Gastrocnemius medialis (tissue), 4 donors: ENCODE measurements at regions not wholly inside any gene's neighbourhood (a gene's known extent, or its start where the extent isn't known, plus 50 kb on each side); places are given as distances from the start of the nearest gene placed in this dataset.

Source experiments
- ATAC-seq, 2 donors: fragments of 150-250 bp; one replicate each; pipeline ENCODE4 v1.9.1; 2016
- DNase-seq, 2 donors: peaks; one replicate each; pipeline ENCODE4 v3.0.0-alpha.2; 2019
- H3K27ac ChIP-seq, 4 donors: fragments of 200-600 bp; sonication (generic); 1 replicate in 1 of 4; 2 replicates in 3 of 4; pipeline ENCODE4 v1.5.1; 2016 to 2018; ENCODE audit warnings: mild to moderate bottlenecking in 2 of 4, moderate library complexity in 1 of 4
- H3K27me3 ChIP-seq, 3 donors: fragments of 200-600 bp; sonication (generic) in 2 of 3; 1 replicate in 1 of 3; 2 replicates in 2 of 3; pipeline versions ENCODE4 v1.5.1 to v1.6.0; 2016 to 2019; ENCODE audit warnings: mild to moderate bottlenecking in 1 of 3, moderate library complexity in 1 of 3
- H3K36me3 ChIP-seq, 2 donors: fragments of 200-600 bp; sonication (generic) in 1 of 2; one replicate each; pipeline ENCODE4 v1.5.1; 2017 to 2018
- H3K4me1 ChIP-seq, 2 donors: fragments of 200-600 bp; sonication (generic) in 1 of 2; one replicate each; pipeline ENCODE4 v1.5.1; 2016 to 2017; ENCODE audit warnings: mild to moderate bottlenecking in 2 of 2
- H3K4me3 ChIP-seq, 4 donors: fragments of 200-600 bp; sonication (generic) in 3 of 4; 1 replicate in 1 of 4; 2 replicates in 3 of 4; pipeline ENCODE4 v1.5.1; 2016 to 2019; ENCODE audit warnings: mild to moderate bottlenecking in 2 of 4
- H3K9me3 ChIP-seq, 3 donors: fragments of 200-600 bp; sonication (generic) in 2 of 3; 1 replicate in 1 of 3; 2 replicates in 2 of 3; pipeline ENCODE4 v1.5.1; 2016 to 2019
- POLR2A ChIP-seq, 2 donors: fragments of 450-650 bp; IDR thresholded peaks; one replicate each; pipeline ENCODE4 v1.6.1; 2017; ENCODE audit warnings: antibody characterized with exemption in 2 of 2, mild to moderate bottlenecking in 2 of 2, moderate library complexity in 2 of 2
- in situ Hi-C, 4 donors: fragments of 200-750 bp; cut with MboI; loops; one replicate each; pipeline versions ENCODE4 v1.15.0 to v1.8.0; 2017; ENCODE audit warnings: low sequenced_read_pairs in 4 of 4
- intact Hi-C: fragments of 100-400 bp; cut with DNase I; formaldehyde crosslinking; loops from one replicate; pipeline ENCODE4 v1.15.1; 2023; ENCODE audit warnings: low total_unique reads
- TF ChIP-seq, protein P1 (sequence below), 5 experiments: fragments of 450-650 bp in 3 of 5; fragments of 200-600 bp in 2 of 5; sonication (generic) in 2 of 5; IDR thresholded peaks in 4 of 5; conservative IDR thresholded peaks in 1 of 5; 1 replicate in 4 of 5; 2 replicates in 1 of 5; pipeline ENCODE4 v1.5.1; 2016 to 2019; ENCODE audit warnings: antibody characterized with exemption in 5 of 5, mild to moderate bottlenecking in 3 of 5, moderate library complexity in 3 of 5

DNA sequence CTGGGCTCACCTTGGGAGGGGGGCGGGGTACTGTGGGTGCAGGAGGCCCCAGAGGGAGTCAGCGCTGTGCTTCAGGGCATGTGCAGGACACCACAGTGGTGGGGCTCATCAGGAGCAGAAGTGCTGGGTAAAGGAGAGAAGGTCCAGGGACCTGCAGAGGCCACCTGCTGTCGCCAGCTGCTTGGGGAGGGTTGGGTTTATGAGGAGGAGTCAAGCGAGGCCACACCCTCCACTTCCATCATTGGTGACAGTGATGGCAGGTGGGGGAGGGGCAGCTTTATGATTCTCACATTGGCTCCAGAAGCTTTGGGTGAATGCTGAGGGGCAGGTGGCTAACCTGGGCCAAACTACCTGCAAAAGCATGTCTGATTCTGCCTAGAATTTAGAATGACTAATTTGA, 392.6 kb downstream of the HRH4 start:
- no peaks in the 10 kb centered on the region for H3K36me3 ChIP-seq
- H3K4me3 ChIP-seq: no peak overlapping the region
- TF ChIP-seq, protein P1, sequence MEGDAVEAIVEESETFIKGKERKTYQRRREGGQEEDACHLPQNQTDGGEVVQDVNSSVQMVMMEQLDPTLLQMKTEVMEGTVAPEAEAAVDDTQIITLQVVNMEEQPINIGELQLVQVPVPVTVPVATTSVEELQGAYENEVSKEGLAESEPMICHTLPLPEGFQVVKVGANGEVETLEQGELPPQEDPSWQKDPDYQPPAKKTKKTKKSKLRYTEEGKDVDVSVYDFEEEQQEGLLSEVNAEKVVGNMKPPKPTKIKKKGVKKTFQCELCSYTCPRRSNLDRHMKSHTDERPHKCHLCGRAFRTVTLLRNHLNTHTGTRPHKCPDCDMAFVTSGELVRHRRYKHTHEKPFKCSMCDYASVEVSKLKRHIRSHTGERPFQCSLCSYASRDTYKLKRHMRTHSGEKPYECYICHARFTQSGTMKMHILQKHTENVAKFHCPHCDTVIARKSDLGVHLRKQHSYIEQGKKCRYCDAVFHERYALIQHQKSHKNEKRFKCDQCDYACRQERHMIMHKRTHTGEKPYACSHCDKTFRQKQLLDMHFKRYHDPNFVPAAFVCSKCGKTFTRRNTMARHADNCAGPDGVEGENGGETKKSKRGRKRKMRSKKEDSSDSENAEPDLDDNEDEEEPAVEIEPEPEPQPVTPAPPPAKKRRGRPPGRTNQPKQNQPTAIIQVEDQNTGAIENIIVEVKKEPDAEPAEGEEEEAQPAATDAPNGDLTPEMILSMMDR (IDR thresholded peaks at IDR 0.05 in 4 of 5, conservative IDR thresholded peaks at IDR 0.05 in 1 of 5): no peak
- no peak for TF ChIP-seq POLR2A (IDR thresholded peaks at IDR 0.05)
- intact Hi-C loops: no loop called here
- H3K9me3 ChIP-seq: no peaks in the 10 kb centered on the region
- DNase-seq (no peak), ATAC-seq (no peak)
- in situ Hi-C loops: no loop called here
- H3K27ac ChIP-seq: no peak overlapping the region
- H3K4me1 ChIP-seq: no peaks in the 10 kb centered on the region
- no peaks in the 10 kb centered on the region for H3K27me3 ChIP-seq

DNA sequence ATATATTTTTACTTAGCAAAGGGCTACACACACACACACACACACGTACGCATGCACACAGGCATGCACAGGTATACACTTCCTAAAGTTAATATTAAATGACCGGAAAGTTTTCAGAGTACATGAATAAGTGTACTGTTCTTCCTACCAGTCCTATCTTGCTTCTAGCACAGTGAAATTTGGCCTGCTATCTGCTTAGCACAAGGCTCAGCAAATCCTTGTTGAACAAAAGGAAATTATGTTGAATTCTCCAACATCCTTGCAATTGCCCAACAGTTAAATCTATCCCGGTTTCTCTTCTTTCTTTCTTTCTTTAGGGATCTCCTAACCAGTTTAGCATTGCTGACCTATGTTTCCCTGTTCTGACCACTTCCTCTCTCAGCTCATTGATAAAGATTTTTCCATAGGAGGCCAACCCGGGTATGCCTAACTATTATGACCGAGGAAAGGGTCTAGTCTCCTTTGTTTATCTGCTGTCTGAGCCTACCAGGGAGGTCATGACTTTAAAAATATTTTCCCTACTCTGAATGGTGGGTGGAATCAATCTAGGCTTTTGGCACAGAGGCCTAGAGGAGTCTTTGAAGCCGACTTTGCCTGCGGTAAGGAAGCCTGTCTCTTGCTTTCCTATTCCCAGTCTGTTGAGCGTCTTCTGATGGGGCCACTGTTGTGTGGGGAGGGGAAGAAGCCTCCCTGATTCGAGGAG, 400.7 kb downstream of the HRH4 start:
- Histone ChIP-seq H3K27ac (no peak overlapping the region), H3K4me1 (peaks cover 0 to 7% of the 10 kb centered on the region in 2 donors), H3K9me3 (no peaks in the 10 kb centered on the region), H3K27me3 (no peaks in the 10 kb centered on the region), H3K4me3 (no peak overlapping the region), H3K36me3 (no peaks in the 10 kb centered on the region)
- in situ Hi-C loops: no loop called here
- no peak for TF ChIP-seq POLR2A (IDR thresholded peaks at IDR 0.05)
- TF ChIP-seq, protein P1 (IDR thresholded peaks at IDR 0.05 in 4 of 5, conservative IDR thresholded peaks at IDR 0.05 in 1 of 5): no peak
- no peak for DNase-seq
- intact Hi-C loops: no loop called here
- ATAC-seq: no peak

DNA sequence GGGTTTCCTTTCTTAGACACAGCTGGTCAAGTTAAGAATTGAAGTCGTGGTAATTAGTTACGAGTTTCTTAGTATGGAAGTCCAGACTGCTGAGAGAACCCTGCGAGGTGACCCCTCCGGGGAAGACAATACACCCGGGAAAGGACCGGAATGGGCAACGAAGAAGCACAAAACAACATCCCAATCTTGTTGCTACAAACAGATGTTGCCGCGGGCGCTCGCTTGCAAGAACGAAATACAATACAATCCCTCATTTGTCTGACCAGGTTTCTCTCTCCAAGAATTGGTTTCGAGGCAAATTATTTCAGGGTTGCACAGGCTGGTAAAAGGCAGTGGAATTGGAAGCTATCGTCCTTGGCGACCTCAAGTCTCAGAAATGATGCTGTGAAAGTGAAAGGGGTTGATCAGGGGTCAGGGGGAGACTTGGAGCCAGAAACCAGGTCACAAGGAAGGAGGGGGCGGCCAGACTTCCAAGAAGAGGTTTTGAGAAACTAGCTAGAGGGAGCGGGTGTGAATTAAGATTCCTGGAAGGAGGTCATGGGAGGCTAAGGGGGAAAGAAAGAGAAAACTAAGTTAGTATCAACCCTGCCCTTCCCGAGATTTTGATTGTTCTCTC, 401.9 kb downstream of the HRH4 start:
- TF ChIP-seq POLR2A (IDR thresholded peaks at IDR 0.05): no peak
- TF ChIP-seq, protein P1 (IDR thresholded peaks at IDR 0.05 in 4 of 5, conservative IDR thresholded peaks at IDR 0.05 in 1 of 5): no peak
- Histone ChIP-seq H3K36me3 (no peaks in the 10 kb centered on the region), H3K27me3 (no peaks in the 10 kb centered on the region), H3K4me3 (no peak overlapping the region), H3K27ac (no peak overlapping the region), H3K4me1 (peaks cover 0 to 7% of the 10 kb centered on the region in 2 donors), H3K9me3 (no peaks in the 10 kb centered on the region)
- ATAC-seq (no peak), DNase-seq (no peak)
- intact Hi-C loops: no loop called here
- in situ Hi-C loops: no loop called here

DNA sequence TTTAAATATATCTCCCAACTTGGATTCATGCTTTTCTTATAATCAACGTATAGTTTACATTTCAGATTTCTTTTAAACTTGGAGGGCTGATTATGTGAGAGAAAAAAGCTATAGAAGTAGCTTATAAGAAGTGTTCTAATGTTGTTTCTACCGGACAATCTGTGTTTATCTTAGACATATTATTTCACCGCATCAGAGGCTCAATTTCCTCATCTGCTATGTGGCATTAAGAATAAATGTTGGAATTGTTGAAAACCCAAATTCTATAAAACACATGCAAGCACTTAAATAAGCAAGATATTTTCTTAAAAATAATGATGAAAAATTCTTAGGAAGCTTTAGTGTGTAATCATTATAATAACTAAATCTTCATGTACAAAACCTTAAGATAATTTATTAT, 407.9 kb downstream of the HRH4 start:
- DNase-seq: no peak
- Histone ChIP-seq H3K9me3 (no peaks in the 10 kb centered on the region), H3K27me3 (no peaks in the 10 kb centered on the region), H3K4me1 (no peaks in the 10 kb centered on the region), H3K4me3 (no peak overlapping the region), H3K27ac (no peak overlapping the region), H3K36me3 (no peaks in the 10 kb centered on the region)
- in situ Hi-C loops (no loop called here), intact Hi-C loops (no loop called here)
- TF ChIP-seq, protein P1 (IDR thresholded peaks at IDR 0.05 in 4 of 5, conservative IDR thresholded peaks at IDR 0.05 in 1 of 5): no peak
- TF ChIP-seq POLR2A (IDR thresholded peaks at IDR 0.05): no peak
- ATAC-seq: no peak
